ENCODE measurements at regions not wholly inside any gene's neighbourhood (a gene's known extent, or its start where the extent isn't known, plus 50 kb on each side); places are given as distances from the start of the nearest gene placed in this dataset.

- Histone ChIP-seq H3K9me2 (replicated peaks; ENCODE audit: insufficient read depth, low read length) (no peaks in the 10 kb centered on the region), H3K4me2 (ENCODE audit: low read depth, low read length) (no peak overlapping the region), H3K27ac (ENCODE audit: low read length) (no peak overlapping the region), H3K4me1 (ENCODE audit: low read length) (no peaks in the 10 kb centered on the region), H4K20me1 (ENCODE audit: insufficient read depth, low read length) (no peaks in the 10 kb centered on the region), H3K27me3 (replicated peaks; ENCODE audit: insufficient read depth, low read length) (peaks cover 39% of the 10 kb centered on the region), H3K36me3 (replicated peaks; ENCODE audit: insufficient read depth, low read length) (no peaks in the 10 kb centered on the region), H3K79me2 (ENCODE audit: low read length) (no peaks in the 10 kb centered on the region), H3K9me3 (replicated peaks; ENCODE audit: insufficient read depth, low read length) (no peaks in the 10 kb centered on the region), H3K4me3 (ENCODE audit: low read length) (no peak overlapping the region), H3F3A (ENCODE audit: insufficient read depth, low read length) (no peaks in the 10 kb centered on the region), H2AFZ (ENCODE audit: low read length) (no peak overlapping the region), H3K9ac (ENCODE audit: low read length) (no peak overlapping the region)
- TF ChIP-seq EZH2 (optimal IDR thresholded peaks at IDR 0.05; ENCODE audit: low read depth, low read length) (no peak), EZH2phosphoT487 (IDR thresholded peaks at IDR 0.05; ENCODE audit: low read length) (no peak), CTCF (IDR thresholded peaks at IDR 0.05; ENCODE audit: low read length) (no peak)
- DNase-seq = no peak
Observed at GRCh38 chr5:1706428-1706827, 93.2 kb downstream of the MRPL36 start.

GRCh38 chr5:1706021-1706420 lies 93.6 kb downstream of the MRPL36 start:
- no peak for DNase-seq
- H3K9ac ChIP-seq (ENCODE audit: low read length) = no peak overlapping the region
- H3K4me3 ChIP-seq (ENCODE audit: low read length) = no peak overlapping the region
- H3F3A ChIP-seq (ENCODE audit: insufficient read depth, low read length) = no peaks in the 10 kb centered on the region
- H4K20me1 ChIP-seq (ENCODE audit: insufficient read depth, low read length) = no peaks in the 10 kb centered on the region
- no peaks in the 10 kb centered on the region for H3K9me2 ChIP-seq (replicated peaks; ENCODE audit: insufficient read depth, low read length)
- H3K79me2 ChIP-seq (ENCODE audit: low read length) = no peaks in the 10 kb centered on the region
- no peaks in the 10 kb centered on the region for H3K9me3 ChIP-seq (replicated peaks; ENCODE audit: insufficient read depth, low read length)
- no peak overlapping the region for H2AFZ ChIP-seq (ENCODE audit: low read length)
- H3K27ac ChIP-seq (ENCODE audit: low read length) = no peak overlapping the region
- no peaks in the 10 kb centered on the region for H3K4me1 ChIP-seq (ENCODE audit: low read length)
- TF ChIP-seq EZH2phosphoT487 (IDR thresholded peaks at IDR 0.05; ENCODE audit: low read length) (no peak), EZH2 (optimal IDR thresholded peaks at IDR 0.05; ENCODE audit: low read depth, low read length) (no peak), CTCF (IDR thresholded peaks at IDR 0.05; ENCODE audit: low read length) (no peak)
- H3K36me3 ChIP-seq (replicated peaks; ENCODE audit: insufficient read depth, low read length) = no peaks in the 10 kb centered on the region
- peaks cover 43% of the 10 kb centered on the region for H3K27me3 ChIP-seq (replicated peaks; ENCODE audit: insufficient read depth, low read length)
- H3K4me2 ChIP-seq (ENCODE audit: low read depth, low read length) = no peak overlapping the region

- no peak overlapping the region for H3K4me3 ChIP-seq (ENCODE audit: low read length)
- TF ChIP-seq EZH2 (optimal IDR thresholded peaks at IDR 0.05; ENCODE audit: low read depth, low read length) (no peak), CTCF (IDR thresholded peaks at IDR 0.05; ENCODE audit: low read length) (no peak), EZH2phosphoT487 (IDR thresholded peaks at IDR 0.05; ENCODE audit: low read length) (no peak)
- H3K79me2 ChIP-seq (ENCODE audit: low read length) = no peaks in the 10 kb centered on the region
- H3K27ac ChIP-seq (ENCODE audit: low read length) = no peak overlapping the region
- no peak for DNase-seq
- H2AFZ ChIP-seq (ENCODE audit: low read length) = no peak overlapping the region
- no peaks in the 10 kb centered on the region for H3K9me2 ChIP-seq (replicated peaks; ENCODE audit: insufficient read depth, low read length)
- no peaks in the 10 kb centered on the region for H4K20me1 ChIP-seq (ENCODE audit: insufficient read depth, low read length)
- no peaks in the 10 kb centered on the region for H3F3A ChIP-seq (ENCODE audit: insufficient read depth, low read length)
- no peak overlapping the region for H3K9ac ChIP-seq (ENCODE audit: low read length)
- H3K4me1 ChIP-seq (ENCODE audit: low read length) = no peaks in the 10 kb centered on the region
- H3K9me3 ChIP-seq (replicated peaks; ENCODE audit: insufficient read depth, low read length) = no peaks in the 10 kb centered on the region
- peaks cover 44% of the 10 kb centered on the region for H3K27me3 ChIP-seq (replicated peaks; ENCODE audit: insufficient read depth, low read length)
- no peaks in the 10 kb centered on the region for H3K36me3 ChIP-seq (replicated peaks; ENCODE audit: insufficient read depth, low read length)
- no peak overlapping the region for H3K4me2 ChIP-seq (ENCODE audit: low read depth, low read length)
Observed at GRCh38 chr5:1704676-1705075, 95.0 kb downstream of the MRPL36 start.
